Ovary (tissue), 7 donors: ENCODE measurements at regions not wholly inside any gene's neighbourhood (a gene's known extent, or its start where the extent isn't known, plus 50 kb on each side); places are given as distances from the start of the nearest gene placed in this dataset.

ENCODE experiments used
- DNase-seq, 5 donors: peaks; one replicate each; pipeline ENCODE4 v3.0.0-alpha.2; 2019 to 2020
- H3K27ac ChIP-seq, 2 donors: fragments of 200-600 bp; one replicate each; pipeline versions ENCODE4 v1.5.1 to v1.8.0; 2019 to 2022
- H3K27me3 ChIP-seq: fragments of 200-600 bp; one replicate; pipeline ENCODE4 v1.8.0; 2022
- H3K36me3 ChIP-seq: fragments of 200-600 bp; sonication (generic); one replicate; pipeline ENCODE4 v1.5.1; 2019
- H3K4me1 ChIP-seq: one replicate; pipeline ENCODE4 v1.8.1; 2013; ENCODE audit warnings: mild to moderate bottlenecking, moderate library complexity; ENCODE audit not compliant: insufficient read depth
- H3K4me3 ChIP-seq: fragments of 200-600 bp; sonication (generic); one replicate; pipeline ENCODE4 v1.5.1; 2017
- H3K9me3 ChIP-seq, 2 donors: fragments of 200-600 bp in 1 of 2; sonication (generic) in 1 of 2; one replicate each; pipeline versions ENCODE4 v1.5.1 to v1.8.1; 2013 to 2019; ENCODE audit warnings: mild to moderate bottlenecking in 1 of 2, moderate library complexity in 1 of 2
- EP300 ChIP-seq: sonication (generic); formaldehyde crosslinking; IDR thresholded peaks from one replicate; pipeline ENCODE4 v1.6.1; 2017; ENCODE audit warnings: antibody characterized with exemption
- POLR2A ChIP-seq: fragments of 450-650 bp; IDR thresholded peaks from one replicate; pipeline ENCODE4 v1.6.1; 2017; ENCODE audit warnings: antibody characterized with exemption, mild to moderate bottlenecking, moderate library complexity
- WGBS, 3 donors: extraction: QIAGEN DNeasy Blood & Tissue Kit in 1 of 3; methylation state at CpG; one replicate each; pipeline versions ENCODE4 v1.1.5 to v1.1.7; 2013 to 2017; 5-methylcytosine and 5-hydroxymethylcytosine counted together
- intact Hi-C, 4 donors: fragments of 100-400 bp; cut with DNase I; formaldehyde crosslinking; loops; one replicate each; pipeline versions ENCODE4 v1.11.0 to v1.15.1; 2022 to 2023
- TF ChIP-seq, protein P1 (sequence below), 3 donors: fragments of 450-650 bp in 2 of 3; fragments of 200-600 bp in 1 of 3; IDR thresholded peaks; one replicate each; pipeline versions ENCODE4 v1.5.1 to v1.8.0; 2016 to 2022; ENCODE audit warnings: antibody characterized with exemption in 3 of 3, mild to moderate bottlenecking in 1 of 3
- donor health status: DM: no; HTN: no; CAD: no; lungs with moderate emphysema.
- donor health status: DM: no; HTN: no; CAD: no.
- donor health status: Bipolar disorder and iron deficiency.
- donor health status: DM: no; HTN: no; CAD: no.
- donor health status: DM: yes; HTN: yes; CAD: no.

- no peaks in the 10 kb centered on the region for H3K4me1 ChIP-seq
- DNase-seq, result no peak
- H3K36me3 ChIP-seq, result no peaks in the 10 kb centered on the region
- no peak overlapping the region for H3K27ac ChIP-seq
- no peak overlapping the region for H3K4me3 ChIP-seq
- no peaks in the 10 kb centered on the region for H3K9me3 ChIP-seq
- intact Hi-C loops, result loop anchor here (5.0 kb wide), 1 partner anchor 446 kb away; no protein-coding TSS in a partner anchor
- 67 to 78% (median 71%) methylated on average over 12 of the region's 12 CpGs for WGBS, 3 donors
- TF ChIP-seq EP300, result no peak
- no peaks in the 10 kb centered on the region for H3K27me3 ChIP-seq
Observed at GRCh38 chr16:86071611-86072240, 172.8 kb downstream of the IRF8 start.

DNA sequence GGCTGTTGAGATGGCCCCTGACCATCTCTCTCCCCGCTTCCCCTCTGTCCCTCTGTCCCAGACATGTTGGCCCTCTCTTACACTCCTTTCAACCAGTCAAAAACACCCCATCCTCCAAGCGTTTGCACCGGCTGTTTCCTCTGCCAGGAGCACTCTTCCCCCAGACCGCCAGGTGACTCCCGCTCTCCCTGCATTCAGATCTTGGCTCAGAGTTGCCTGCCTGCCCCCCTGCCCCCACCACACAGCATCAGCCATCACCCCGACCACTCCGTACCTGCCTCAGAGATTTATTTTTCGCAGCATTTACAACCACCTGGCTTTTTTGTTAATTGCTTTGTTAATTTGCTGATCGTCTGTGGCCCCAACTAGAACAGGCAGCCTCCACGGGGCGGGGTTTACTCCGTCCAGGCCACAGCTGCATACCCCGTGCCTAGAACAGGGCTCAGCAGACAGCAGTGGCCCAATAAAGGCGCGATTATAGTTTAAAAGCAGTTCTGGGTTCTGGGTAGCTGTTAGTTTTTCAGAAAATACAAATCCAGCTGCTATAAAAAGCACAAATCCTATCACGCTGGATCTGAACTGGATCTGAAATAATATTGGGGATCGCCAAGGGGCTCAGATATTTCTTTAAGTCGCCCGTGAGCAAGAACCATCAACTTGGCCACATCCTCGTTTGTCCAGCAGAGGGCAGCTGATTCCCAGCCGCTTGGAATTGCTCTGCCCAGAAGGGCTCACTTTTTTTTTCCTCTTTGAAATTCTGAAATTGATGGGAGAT, 173.6 kb downstream of the IRF8 start:
- 35 to 42% (median 42%) methylated on average over 21 of the region's 21 CpGs for WGBS, 3 donors
- Histone ChIP-seq H3K27ac (no peak overlapping the region), H3K27me3 (no peaks in the 10 kb centered on the region), H3K9me3 (no peaks in the 10 kb centered on the region), H3K36me3 (no peaks in the 10 kb centered on the region), H3K4me3 (no peak overlapping the region), H3K4me1 (no peaks in the 10 kb centered on the region)
- TF ChIP-seq POLR2A (no peak), EP300 (no peak)
- TF ChIP-seq, protein P1, sequence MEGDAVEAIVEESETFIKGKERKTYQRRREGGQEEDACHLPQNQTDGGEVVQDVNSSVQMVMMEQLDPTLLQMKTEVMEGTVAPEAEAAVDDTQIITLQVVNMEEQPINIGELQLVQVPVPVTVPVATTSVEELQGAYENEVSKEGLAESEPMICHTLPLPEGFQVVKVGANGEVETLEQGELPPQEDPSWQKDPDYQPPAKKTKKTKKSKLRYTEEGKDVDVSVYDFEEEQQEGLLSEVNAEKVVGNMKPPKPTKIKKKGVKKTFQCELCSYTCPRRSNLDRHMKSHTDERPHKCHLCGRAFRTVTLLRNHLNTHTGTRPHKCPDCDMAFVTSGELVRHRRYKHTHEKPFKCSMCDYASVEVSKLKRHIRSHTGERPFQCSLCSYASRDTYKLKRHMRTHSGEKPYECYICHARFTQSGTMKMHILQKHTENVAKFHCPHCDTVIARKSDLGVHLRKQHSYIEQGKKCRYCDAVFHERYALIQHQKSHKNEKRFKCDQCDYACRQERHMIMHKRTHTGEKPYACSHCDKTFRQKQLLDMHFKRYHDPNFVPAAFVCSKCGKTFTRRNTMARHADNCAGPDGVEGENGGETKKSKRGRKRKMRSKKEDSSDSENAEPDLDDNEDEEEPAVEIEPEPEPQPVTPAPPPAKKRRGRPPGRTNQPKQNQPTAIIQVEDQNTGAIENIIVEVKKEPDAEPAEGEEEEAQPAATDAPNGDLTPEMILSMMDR (IDR thresholded peaks at IDR 0.05), result no peak
- intact Hi-C loops, result loop anchor here (5.0 kb wide), 1 partner anchor 445 kb away; no protein-coding TSS in a partner anchor
- DNase-seq, result peak; percentile 15 to 69 (median 42)

DNA sequence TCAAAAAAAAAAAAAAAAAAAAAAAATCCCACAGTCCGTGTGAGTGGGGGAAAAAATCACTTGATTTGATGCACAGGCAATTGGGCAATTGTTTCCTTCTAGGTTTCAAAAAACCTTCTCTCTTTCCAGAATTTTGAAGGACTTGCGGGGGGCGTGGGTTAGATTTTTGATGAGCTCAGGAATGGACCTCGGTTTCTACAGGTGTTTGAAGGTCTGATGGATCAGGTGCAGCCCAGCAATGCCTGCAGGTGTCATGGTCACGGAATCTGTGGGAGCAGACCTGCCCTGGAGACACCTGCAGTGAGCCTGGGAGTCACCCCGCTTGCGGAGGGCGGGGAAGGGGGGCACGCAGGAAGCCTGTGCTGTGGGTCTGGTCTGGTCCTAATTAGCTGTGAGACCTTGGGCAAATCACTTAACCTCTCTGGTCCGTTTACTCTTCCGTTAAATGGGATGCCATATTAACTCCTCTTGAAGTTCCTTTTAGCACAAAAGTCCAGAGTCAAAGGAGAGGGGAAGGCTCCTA, 174.2 kb downstream of the IRF8 start:
- Histone ChIP-seq H3K9me3 (no peaks in the 10 kb centered on the region), H3K27ac (no peak overlapping the region), H3K36me3 (no peaks in the 10 kb centered on the region), H3K4me1 (no peaks in the 10 kb centered on the region), H3K4me3 (no peak overlapping the region), H3K27me3 (no peaks in the 10 kb centered on the region)
- peak in 1 of 5 donors; percentile 3 for DNase-seq
- WGBS, 3 donors, result 46 to 59% (median 48%) methylated on average over 11 of the region's 11 CpGs
- no peak for TF ChIP-seq EP300
- TF ChIP-seq, protein P1 (IDR thresholded peaks at IDR 0.05), result no peak
- no peak for TF ChIP-seq POLR2A
- intact Hi-C loops, result loop anchor here (5.0 kb wide), 1 partner anchor 444 kb away; no protein-coding TSS in a partner anchor

DNA sequence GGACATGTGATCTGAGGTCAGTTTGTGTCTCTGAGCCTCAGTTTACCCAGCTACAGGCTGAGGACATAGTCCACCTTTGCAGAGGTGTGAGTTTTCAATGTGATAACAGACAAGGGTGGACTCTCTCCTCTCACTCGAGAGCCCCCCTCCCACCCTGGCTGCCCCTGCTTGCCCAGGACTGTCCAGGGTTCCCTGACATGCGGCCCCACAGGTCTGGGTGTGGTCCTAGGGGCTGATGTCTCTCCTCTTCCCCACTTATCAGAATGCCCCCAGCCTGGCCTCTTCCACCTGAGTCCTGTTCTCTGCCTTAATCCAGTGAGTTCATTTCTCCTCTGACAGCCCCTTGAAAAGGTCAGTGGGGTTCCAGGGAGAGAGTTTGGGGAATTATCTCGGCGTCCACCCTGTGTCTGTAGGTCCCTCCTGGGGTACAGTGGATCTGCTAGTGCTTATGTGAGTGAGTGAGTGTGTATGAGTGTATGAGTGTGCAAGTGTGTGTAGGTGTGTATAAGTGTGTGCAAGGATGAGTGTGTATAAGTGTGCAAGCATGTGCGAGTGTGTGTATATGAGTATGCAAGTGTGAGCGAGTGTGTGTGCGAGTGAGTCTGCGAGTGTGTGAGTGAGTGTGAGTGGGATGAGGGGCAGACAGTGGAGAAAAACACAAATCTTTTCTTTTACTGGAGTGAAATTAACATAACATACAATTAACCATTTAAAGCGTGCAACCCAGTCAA, 175.0 kb downstream of the IRF8 start:
- intact Hi-C loops, result loop anchor here (5.0 kb wide), 1 partner anchor 443 kb away; no protein-coding TSS in a partner anchor
- no peak overlapping the region for H3K27ac ChIP-seq
- no peak for TF ChIP-seq POLR2A
- TF ChIP-seq EP300, result no peak
- TF ChIP-seq, protein P1 (IDR thresholded peaks at IDR 0.05), result no peak
- 73 to 79% (median 76%) methylated on average over 9 of the region's 9 CpGs for WGBS, 3 donors
- no peaks in the 10 kb centered on the region for H3K4me1 ChIP-seq
- no peak overlapping the region for H3K4me3 ChIP-seq
- H3K9me3 ChIP-seq, result no peaks in the 10 kb centered on the region
- no peaks in the 10 kb centered on the region for H3K27me3 ChIP-seq
- no peak for DNase-seq
- no peaks in the 10 kb centered on the region for H3K36me3 ChIP-seq
